GM12878 (cell line): ENCODE measurements at regions not wholly inside any gene's neighbourhood (a gene's known extent, or its start where the extent isn't known, plus 50 kb on each side); places are given as distances from the start of the nearest gene placed in this dataset.

Experiments
- ATAC-seq: fragments of 200-7000 bp; cut with Tn5 transposase; 3 replicates; pipeline ENCODE4 v1.9.1; 2020; ENCODE audit warnings: mild to moderate bottlenecking, moderate library complexity
- BruUV-seq: library from RNA; stranded (reverse); fragments of 400-500 nt; replicated peaks from 2 replicates; lab custom pipeline; 2021; lab: Mats Ljungman, UMichigan
- CTCF ChIA-PET: fragments of 300-600 bp; sonication (Branson Sonifier 250); formaldehyde crosslinking; extraction: SDS; loops from one replicate; lab custom pipeline; 2021; ENCODE audit warnings: inconsistent platforms; lab: Yijun Ruan, JAX
- POLR2A ChIA-PET: fragments of 350-600 bp; formaldehyde crosslinking; extraction: SDS; loops from one replicate; lab custom pipeline; 2021; ENCODE audit warnings: inconsistent platforms; lab: Charles Lee
- RAD21 ChIA-PET: fragments of 300-600 bp; sonication (Branson Sonifier 250); formaldehyde crosslinking; loops from one replicate; lab custom pipeline; 2023; ENCODE audit warnings: antibody characterized with exemption; ENCODE audit not compliant: unreplicated experiment; lab: Charles Lee
- SMC1A ChIA-PET: fragments of 300-600 bp; sonication (Branson Sonifier 250); formaldehyde crosslinking; loops from one replicate; lab custom pipeline; 2023; ENCODE audit not compliant: unreplicated experiment, uncharacterized antibody; lab: Charles Lee
- DNase-seq: peaks from one replicate; pipeline ENCODE4 v3.0.0-alpha.2; 2011; ENCODE audit warnings: low read depth, low spot score
- FAIRE-seq: peaks from 3 replicates; lab custom pipeline; 2011; peaks lifted over from hg19 to GRCh38; lab: Jason Lieb, UNC
- H2AFZ ChIP-seq: 2 replicates; pipeline ENCODE4 v1.6.0; 2011; ENCODE audit warnings: low read depth, low read length, control low read depth; ENCODE audit not compliant: control insufficient read depth
- H3K27ac ChIP-seq: 2 replicates; pipeline ENCODE4 v1.5.1; 2011; ENCODE audit warnings: control low read depth; ENCODE audit not compliant: control insufficient read depth, insufficient read depth
- H3K27me3 ChIP-seq, 2 experiments: replicated peaks in 1 of 2; 2 replicates each; pipeline versions ENCODE4 v1.6.0 to v1.6.1; 2011; ENCODE audit warnings: low read length in 1 of 2; ENCODE audit not compliant: control insufficient read depth in 2 of 2, insufficient read depth in 2 of 2
- H3K36me3 ChIP-seq, 2 experiments: 2 replicates each; pipeline ENCODE4 v1.5.1; 2011; ENCODE audit warnings: low read length in 1 of 2; ENCODE audit not compliant: control insufficient read depth in 2 of 2, insufficient read depth in 2 of 2
- H3K4me1 ChIP-seq: 2 replicates; pipeline ENCODE4 v1.6.1; 2011; ENCODE audit warnings: mild to moderate bottlenecking, low read length, moderate library complexity, mixed read lengths; ENCODE audit not compliant: control insufficient read depth, insufficient read depth
- H3K4me2 ChIP-seq: 2 replicates; pipeline ENCODE4 v1.6.0; 2011; ENCODE audit warnings: control low read depth; ENCODE audit not compliant: control insufficient read depth, insufficient read depth
- H3K4me3 ChIP-seq: fragments of 200-600 bp; sonication (generic); 2 replicates; pipeline ENCODE4 v1.5.1; 2016
- H3K79me2 ChIP-seq: 2 replicates; pipeline ENCODE4 v1.6.0; 2011; ENCODE audit warnings: low read length; ENCODE audit not compliant: control insufficient read depth, insufficient read depth
- H3K9ac ChIP-seq: 2 replicates; pipeline ENCODE4 v1.8.0; 2011; ENCODE audit warnings: low read length, control low read depth, mixed read lengths; ENCODE audit not compliant: control insufficient read depth, insufficient read depth
- H3K9me3 ChIP-seq: replicated peaks from 3 replicates; pipeline ENCODE4 v1.5.1; 2011; ENCODE audit warnings: mild to moderate bottlenecking, low read length; ENCODE audit not compliant: control insufficient read depth, insufficient read depth
- H4K20me1 ChIP-seq: 2 replicates; pipeline ENCODE4 v1.6.0; 2011; ENCODE audit not compliant: control insufficient read depth, insufficient read depth
- NFYA ChIP-seq: IDR thresholded peaks from 2 replicates; pipeline ENCODE4 v1.6.1; 2011; ENCODE audit warnings: low read depth, mild to moderate bottlenecking, low read length, improper control_type of control experiment, borderline replicate concordance
- NFYB ChIP-seq: IDR thresholded peaks from 2 replicates; pipeline ENCODE4 v1.6.1; 2011; ENCODE audit warnings: low read depth, mild to moderate bottlenecking, low read length, improper control_type of control experiment, moderate library complexity; ENCODE audit not compliant: insufficient read depth
- NRF1 ChIP-seq: conservative IDR thresholded peaks from 2 replicates; pipeline ENCODE4 v1.6.1; 2011; ENCODE audit warnings: mild to moderate bottlenecking, low read depth, low read length, improper control_type of control experiment
- PAX5 ChIP-seq: IDR thresholded peaks from 2 replicates; pipeline ENCODE4 v1.6.1; 2011; ENCODE audit warnings: low read depth, low read length, borderline replicate concordance
- RBBP5 ChIP-seq: fragments of 200-600 bp; sonication (generic); conservative IDR thresholded peaks from 2 replicates; pipeline ENCODE4 v1.6.1; 2016
- RELA ChIP-seq: fragments of 450-650 bp; IDR thresholded peaks from 2 replicates; pipeline ENCODE4 v1.8.0; 2014; ENCODE audit warnings: borderline replicate concordance; ENCODE audit not compliant: partially characterized antibody
- USF1 ChIP-seq: IDR thresholded peaks from 2 replicates; pipeline ENCODE4 v1.6.1; 2011; ENCODE audit warnings: borderline replicate concordance, low read depth, mild to moderate bottlenecking, moderate library complexity, mixed read lengths, low read length; ENCODE audit not compliant: insufficient read depth; ENCODE audit errors: extremely low read length
- ZBTB40 ChIP-seq: fragments of 450-650 bp; IDR thresholded peaks from 2 replicates; pipeline ENCODE4 v1.6.1; 2016; ENCODE audit warnings: mild to moderate bottlenecking, moderate library complexity, borderline replicate concordance
- WGBS: methylation state at CpG from one replicate; pipeline ENCODE4 v1.1.6; 2016; ENCODE audit warnings: low lambda C conversion rate; ENCODE audit not compliant: insufficient replicate concordance, insufficient coverage; ENCODE audit errors: missing lambda C conversion rate; 5-methylcytosine and 5-hydroxymethylcytosine counted together
- in situ Hi-C: fragments of 300-500 bp; cut with MboI; formaldehyde crosslinking; loops from 9 replicates; pipeline ENCODE4 v1.14.3; 2018; ENCODE audit warnings: mixed read lengths
- intact Hi-C: fragments of 100-400 bp; cut with micrococcal nuclease; formaldehyde crosslinking; loops from one replicate; pipeline ENCODE4 v1.14.2; 2022; ENCODE audit not compliant: unreplicated experiment
- TF ChIP-seq, protein P1 (sequence below): IDR thresholded peaks from 2 replicates; pipeline ENCODE4 v1.6.1; 2012; ENCODE audit warnings: low read depth, low read length, improper control_type of control experiment

DNA sequence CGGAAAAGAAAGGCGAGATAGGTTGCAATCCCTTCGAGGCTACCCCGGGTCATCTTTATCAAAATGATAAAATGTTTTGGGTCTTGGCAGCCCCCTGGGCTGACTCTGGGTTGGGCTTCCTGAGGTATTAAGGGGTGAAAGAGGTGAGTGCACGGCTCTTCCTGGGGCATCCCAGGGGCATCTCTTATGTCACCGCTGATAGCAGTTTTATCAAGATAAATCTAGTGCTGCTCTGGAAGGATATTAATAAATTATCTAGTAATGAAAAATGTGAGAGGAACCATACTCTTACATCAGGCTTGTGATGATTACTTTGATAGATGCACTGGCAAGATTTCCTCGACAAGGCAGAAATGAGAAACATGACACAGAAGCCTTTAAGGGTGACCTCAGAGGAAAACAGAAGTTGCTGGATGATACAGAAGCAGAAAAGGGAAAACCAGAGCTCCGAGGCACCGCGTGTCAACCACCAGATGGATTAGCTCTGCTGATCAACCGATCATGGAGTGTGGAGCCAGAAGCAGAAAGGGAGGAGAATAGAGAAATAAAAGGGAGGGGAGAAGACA lies 491.3 kb downstream of the TMEM114 start:
- WGBS: 30% methylated on average over 11 of the region's 11 CpGs
- no peaks in the 10 kb centered on the region for H4K20me1 ChIP-seq
- DNase-seq (no peak), FAIRE-seq (no peak), ATAC-seq (no peak)
- no peak overlapping the region for H2AFZ ChIP-seq
- H3K4me1 ChIP-seq: no peaks in the 10 kb centered on the region
- in situ Hi-C loops (no loop called here), intact Hi-C loops (no loop called here)
- no peak overlapping the region for H3K4me2 ChIP-seq
- no peaks in the 10 kb centered on the region for H3K36me3 ChIP-seq
- TF ChIP-seq PAX5: no peak
- TF ChIP-seq NRF1: no peak
- TF ChIP-seq RELA: no peak
- TF ChIP-seq USF1: no peak
- TF ChIP-seq RBBP5: no peak
- no peak for TF ChIP-seq NFYB
- no peaks in the 10 kb centered on the region; the same call in 2 of the 3 replicates for H3K9me3 ChIP-seq
- H3K4me3 ChIP-seq: no peak overlapping the region
- ChIA-PET RAD21 (no interaction called here), POLR2A (no interaction called here), CTCF (interaction anchor here (0.6 kb wide), 1 partner anchor 21 kb away, joined by 3 read pairs; no protein-coding TSS in a partner anchor), SMC1A (no interaction called here)
- H3K27me3 ChIP-seq: no peaks in the 10 kb centered on the region
- BruUV-seq: no TSS peak
- no peak overlapping the region for H3K9ac ChIP-seq
- H3K79me2 ChIP-seq: no peaks in the 10 kb centered on the region
- H3K27ac ChIP-seq: no peak overlapping the region

- ChIA-PET SMC1A (interaction anchor here (0.6 kb wide), 1 partner anchor 979 kb away, joined by 3 read pairs; no protein-coding TSS in a partner anchor), POLR2A (no interaction called here), CTCF (no interaction called here), RAD21 (no interaction called here)
- ATAC-seq (no peak), DNase-seq (no peak), FAIRE-seq (no peak)
- no peak overlapping the region for H3K4me3 ChIP-seq
- H3K79me2 ChIP-seq: no peaks in the 10 kb centered on the region
- H3K4me2 ChIP-seq: no peak overlapping the region
- no peaks in the 10 kb centered on the region for H3K36me3 ChIP-seq
- no peaks in the 10 kb centered on the region for H4K20me1 ChIP-seq
- BruUV-seq: no TSS peak
- H2AFZ ChIP-seq: no peak overlapping the region
- 39% methylated on average over 5 of the region's 5 CpGs for WGBS
- no peak overlapping the region for H3K27ac ChIP-seq
- no peak overlapping the region for H3K9ac ChIP-seq
- no peaks in the 10 kb centered on the region for H3K27me3 ChIP-seq
- intact Hi-C loops: no loop called here
- in situ Hi-C loops: no loop called here
- H3K9me3 ChIP-seq: no peaks in the 10 kb centered on the region; the same call in 2 of the 3 replicates
- no peaks in the 10 kb centered on the region for H3K4me1 ChIP-seq
- TF ChIP-seq NFYA (no peak), ZBTB40 (no peak)
- TF ChIP-seq, protein P1, sequence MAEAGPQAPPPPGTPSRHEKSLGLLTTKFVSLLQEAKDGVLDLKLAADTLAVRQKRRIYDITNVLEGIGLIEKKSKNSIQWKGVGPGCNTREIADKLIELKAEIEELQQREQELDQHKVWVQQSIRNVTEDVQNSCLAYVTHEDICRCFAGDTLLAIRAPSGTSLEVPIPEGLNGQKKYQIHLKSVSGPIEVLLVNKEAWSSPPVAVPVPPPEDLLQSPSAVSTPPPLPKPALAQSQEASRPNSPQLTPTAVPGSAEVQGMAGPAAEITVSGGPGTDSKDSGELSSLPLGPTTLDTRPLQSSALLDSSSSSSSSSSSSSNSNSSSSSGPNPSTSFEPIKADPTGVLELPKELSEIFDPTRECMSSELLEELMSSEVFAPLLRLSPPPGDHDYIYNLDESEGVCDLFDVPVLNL: no peak
Observed at GRCh38 chr16:8096211-8096610, 494.1 kb downstream of the TMEM114 start.
